ENCODE measurements at regions not wholly inside any gene's neighbourhood (a gene's known extent, or its start where the extent isn't known, plus 50 kb on each side); places are given as distances from the start of the nearest gene placed in this dataset.
"Not testable (repeated sequence)": the region's sequence is repeated elsewhere in the genome, so short reads cannot be mapped to it uniquely, and the experiment has no call there.

- no peak for DNase-seq (ENCODE audit: low spot score)
Observed at GRCh38 chr16:62903961-62904502, 867.8 kb upstream of the CDH8 start.

- DNase-seq (ENCODE audit: low spot score): no peak
Observed at GRCh38 chr16:62899737-62900136, 863.5 kb upstream of the CDH8 start.

DNA sequence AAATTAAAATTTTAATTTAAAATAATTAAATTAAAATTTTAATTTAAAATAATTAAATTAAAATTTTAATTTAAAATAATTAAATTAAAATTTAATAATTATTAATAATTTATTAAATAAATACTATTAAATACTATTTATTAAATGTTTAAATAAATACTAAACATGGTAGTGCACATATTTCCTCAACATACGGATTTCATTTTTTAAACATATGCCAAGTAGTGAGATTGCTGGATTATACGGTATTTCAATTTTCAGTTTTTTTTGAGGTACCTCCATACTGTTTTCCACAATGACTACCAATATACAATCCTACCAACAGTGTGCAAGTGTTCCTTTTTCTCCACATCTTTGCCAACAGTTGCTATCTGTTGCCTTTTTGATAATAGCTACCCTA is 852.9 kb upstream of the CDH8 start:
- DNase-seq (ENCODE audit: low spot score): no peak

DNA sequence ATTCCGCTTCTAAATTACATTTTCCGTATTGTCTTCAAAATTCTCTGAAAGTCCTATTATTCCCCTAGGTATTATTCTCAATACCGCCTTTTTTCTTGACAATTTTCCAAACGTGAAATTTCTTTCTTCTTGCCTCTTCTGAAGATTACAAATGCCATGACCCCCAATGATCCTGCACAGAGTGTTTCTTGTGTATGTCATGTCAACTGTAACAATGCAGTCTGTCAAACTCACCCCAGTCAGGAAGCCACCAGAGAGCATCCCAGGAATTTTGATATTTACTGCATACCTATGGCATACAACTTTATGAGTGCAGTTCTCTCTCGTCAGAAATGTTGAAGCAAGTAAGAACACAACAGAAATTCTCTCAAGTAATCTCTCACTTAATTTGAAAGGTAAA is 847.3 kb upstream of the CDH8 start:
- DNase-seq (ENCODE audit: low spot score): no peak

- no peak for DNase-seq (ENCODE audit: low spot score)
Observed at GRCh38 chr16:62882552-62883221, 846.4 kb upstream of the CDH8 start.

- DNase-seq (ENCODE audit: low spot score): no peak
Observed at GRCh38 chr16:62876133-62876532, 839.9 kb upstream of the CDH8 start.

DNA sequence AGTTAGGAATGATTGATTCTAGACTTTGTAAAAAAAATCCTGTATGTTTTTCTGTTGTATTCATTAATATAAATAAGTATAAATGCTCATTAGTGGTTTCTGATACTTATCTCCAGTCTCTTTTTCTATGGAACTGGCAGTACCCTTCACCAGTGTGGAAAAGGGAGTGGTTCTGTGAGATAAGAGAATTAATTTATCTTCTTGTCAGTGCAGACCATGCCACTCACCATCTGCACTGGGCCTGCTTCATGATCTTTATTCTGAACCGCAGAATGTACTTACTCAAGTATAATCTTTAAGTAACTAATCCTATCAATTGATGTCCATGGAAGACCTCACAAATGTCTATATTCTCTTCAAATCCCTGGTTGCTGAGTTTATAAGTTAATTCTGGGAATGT is 836.1 kb upstream of the CDH8 start:
- no peak for DNase-seq (ENCODE audit: low spot score)

DNA sequence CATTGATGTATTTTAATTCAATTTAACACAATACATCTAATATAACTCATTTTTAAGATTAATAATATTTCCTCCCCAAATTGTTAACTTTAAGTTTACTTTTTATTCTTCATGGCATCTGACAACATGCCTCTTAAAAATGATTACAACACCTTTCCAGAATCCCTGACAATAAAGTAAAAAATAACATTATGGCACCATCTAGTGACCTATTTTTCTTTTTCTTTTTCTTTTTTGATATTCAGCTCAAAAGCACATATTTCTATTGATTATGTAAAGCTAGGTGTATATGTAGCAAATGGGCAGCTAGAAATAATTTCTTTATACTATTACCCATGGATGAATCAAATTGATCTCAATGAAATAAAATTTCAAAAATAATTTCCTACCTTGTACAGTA is 834.3 kb upstream of the CDH8 start:
- DNase-seq (ENCODE audit: low spot score): no peak

- DNase-seq (ENCODE audit: low spot score): no peak
Observed at GRCh38 chr16:62869837-62870236, 833.6 kb upstream of the CDH8 start.

GRCh38 chr16:62863139-62863538 is 826.9 kb upstream of the CDH8 start:
- DNase-seq (ENCODE audit: low spot score): no peak

DNA sequence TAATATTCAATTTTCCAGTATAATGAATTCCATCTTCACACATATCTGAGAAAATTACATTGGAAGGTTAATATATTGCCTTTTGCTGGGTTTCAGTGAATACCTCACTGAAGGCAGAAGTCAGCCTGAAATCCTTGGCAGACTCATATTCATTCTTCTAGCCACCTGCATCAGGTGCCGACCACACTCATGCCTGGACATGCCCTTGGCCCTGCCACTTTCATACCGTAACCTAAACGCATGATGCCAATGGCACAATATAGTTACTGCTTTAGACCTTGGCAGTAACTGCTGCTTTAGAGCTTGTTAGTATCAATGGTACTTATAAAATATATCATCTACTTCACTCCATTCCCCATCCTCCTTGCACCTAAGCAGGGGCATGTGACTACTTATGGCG is 817.6 kb upstream of the CDH8 start:
- DNase-seq (ENCODE audit: low spot score): no peak

DNA sequence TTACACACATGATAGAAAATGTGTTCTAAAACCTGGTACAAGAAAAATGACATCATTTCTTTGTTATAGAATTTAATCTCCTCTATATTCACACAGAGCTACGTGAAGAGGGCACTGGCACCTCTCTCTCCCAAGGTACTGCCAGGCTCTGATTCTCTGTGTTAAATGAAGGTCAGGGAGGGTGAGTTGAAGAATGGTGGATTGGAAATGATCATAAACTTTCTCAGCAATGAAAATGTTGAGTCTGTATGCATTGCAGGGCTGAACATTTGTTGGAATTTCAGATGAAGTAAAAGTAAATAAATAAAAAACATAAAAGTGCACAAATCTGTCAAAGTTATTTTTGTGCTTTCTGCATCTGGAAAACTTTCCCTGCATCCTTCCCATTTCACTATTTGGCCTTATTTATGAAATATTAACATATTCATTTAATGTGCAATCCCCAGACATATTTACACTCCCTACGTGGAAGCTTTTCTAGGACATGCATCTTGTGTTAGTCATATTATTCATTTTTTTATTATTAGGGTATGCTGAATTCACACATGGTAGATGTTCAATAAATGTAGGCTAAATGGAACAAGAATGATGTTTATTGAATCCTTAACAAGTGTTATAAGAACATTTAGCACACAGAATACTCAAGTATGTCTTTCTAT is 810.3 kb upstream of the CDH8 start:
- DNase-seq (ENCODE audit: low spot score): no peak

DNA sequence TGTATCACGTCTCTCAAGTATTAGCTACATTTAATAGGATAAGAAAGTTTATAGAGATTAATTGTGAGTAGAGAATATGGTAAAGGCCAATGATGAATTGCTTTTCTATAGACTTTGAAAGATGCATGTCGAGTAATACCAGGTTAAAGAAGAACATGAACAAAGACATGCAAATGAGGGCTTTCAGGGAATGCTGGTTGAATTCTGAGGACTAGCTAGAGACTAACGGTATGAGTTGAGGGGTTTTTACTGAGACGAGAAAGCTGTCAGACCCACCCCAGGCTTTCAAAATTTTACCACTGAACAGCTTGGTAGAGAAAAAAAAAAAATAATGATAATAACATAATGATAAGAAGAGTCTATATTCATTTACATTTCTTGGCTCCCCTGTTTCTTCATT is 796.0 kb upstream of the CDH8 start:
- DNase-seq (ENCODE audit: low spot score): no peak

DNA sequence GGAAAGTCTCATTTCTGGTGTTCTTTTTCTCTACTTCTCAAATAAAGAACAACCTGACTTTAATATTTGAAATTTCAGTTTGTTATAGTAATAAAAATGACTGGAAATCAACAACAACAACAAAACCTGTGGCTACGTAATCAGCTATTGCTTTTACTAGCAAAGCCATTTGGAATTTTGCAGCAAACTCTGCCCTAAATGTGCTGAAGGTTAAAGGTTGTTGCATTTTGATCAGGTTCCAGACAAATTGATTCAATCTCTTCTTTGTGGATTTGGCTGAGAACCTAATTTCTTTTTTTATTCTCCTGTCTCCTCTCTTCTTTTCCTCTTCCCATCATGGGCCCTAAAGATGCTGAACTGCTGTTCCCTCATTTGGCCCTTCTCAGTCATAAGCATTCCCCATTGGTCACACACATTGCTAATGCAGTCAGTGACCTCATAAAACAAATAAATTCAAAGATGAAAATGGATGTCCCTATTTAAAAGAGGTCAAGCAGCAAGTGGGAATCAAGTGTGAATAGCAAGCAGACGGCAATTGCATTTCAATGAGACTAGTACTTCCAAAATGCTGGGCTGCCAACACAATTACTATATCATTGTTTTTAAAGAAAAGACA is 795.1 kb upstream of the CDH8 start:
- DNase-seq (ENCODE audit: low spot score): no peak

DNA sequence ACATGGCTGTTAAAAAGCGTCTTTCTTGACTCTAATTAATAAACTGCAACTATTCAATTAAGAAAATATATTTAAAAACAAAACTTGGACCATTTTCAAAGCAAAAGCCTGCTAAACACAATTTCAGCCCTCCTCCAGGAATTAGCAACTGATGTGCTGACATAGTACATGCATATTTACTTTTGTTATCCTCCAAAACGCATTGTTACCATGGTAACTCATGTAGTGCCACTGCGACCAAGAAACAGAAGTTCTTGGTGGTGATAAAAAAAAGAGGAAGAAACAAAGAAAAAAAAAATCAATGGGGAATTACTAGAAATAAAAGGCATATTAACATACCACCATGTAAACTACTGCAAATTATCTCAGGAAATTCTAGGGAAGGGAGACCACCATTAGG is 793.4 kb upstream of the CDH8 start:
- no peak for DNase-seq (ENCODE audit: low spot score)

GRCh38 chr16:62829084-62829483 is 792.8 kb upstream of the CDH8 start:
- DNase-seq (ENCODE audit: low spot score): no peak

DNA sequence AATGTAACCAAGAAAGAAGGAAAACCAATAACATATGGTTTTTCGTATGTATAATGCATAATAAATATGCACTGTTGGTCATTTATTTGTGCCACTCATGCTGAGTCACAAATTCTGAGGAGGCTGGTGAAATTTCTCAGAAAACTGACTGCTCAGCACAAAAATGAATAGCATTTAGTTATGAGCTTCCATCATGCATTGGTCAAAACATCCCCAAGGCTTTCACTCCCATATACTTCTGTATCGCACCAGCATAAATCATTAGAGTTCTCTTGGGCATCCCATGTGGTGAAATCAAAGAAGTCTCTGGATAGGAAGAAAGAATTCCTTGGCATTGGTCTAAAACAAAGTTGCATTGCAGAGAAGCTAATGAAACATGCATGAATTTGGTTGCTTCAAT is 785.6 kb upstream of the CDH8 start:
- no peak for DNase-seq (ENCODE audit: low spot score)

DNA sequence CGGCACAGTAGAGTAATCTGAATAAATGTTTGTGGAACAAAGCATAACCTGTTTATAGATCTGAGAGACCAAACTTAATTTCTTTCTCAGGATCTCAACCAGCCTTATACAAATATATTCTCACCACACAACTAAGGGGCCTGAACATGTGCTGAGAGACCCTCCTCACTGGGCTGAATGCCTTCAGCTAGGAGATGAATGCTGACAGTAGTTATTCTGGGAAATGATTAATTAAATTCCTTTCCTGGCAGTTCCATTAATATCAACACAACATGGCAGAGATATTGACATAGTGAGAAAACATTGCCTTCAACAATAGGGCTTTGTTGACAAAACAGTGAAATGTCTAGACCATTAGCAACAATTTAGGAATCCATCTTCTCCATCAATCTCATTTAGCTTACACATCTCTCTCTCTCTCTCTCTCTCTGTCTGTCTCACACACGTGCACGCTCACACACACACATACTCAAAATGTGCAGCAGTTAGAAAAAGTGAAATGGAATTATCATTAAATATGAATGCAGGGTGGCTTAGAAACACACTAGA is 780.8 kb upstream of the CDH8 start:
- DNase-seq (ENCODE audit: low spot score): no peak

GRCh38 chr16:62814891-62815290 is 778.7 kb upstream of the CDH8 start:
- DNase-seq (ENCODE audit: low spot score): no peak

GRCh38 chr16:62805221-62805857 is 769.1 kb upstream of the CDH8 start:
- DNase-seq (ENCODE audit: low spot score): no peak

DNA sequence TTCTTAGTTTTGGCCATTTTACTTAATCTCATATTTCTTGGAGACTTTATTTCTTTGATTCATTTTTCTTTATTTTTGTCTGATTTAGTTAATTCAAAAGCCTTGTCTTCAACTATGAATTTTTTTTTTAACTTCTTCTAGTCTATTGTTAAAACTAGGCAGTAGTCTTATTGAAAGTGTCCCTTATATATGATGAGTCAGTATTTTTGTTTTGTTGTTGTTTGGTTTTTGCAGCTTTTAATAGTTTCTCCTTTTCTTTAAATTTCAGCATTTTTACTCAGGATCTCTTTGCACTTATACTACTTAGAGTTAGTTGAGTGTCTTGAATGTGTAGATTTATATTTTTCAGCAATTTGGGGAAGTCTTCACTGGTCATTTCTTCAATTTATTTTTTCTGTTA is 758.5 kb upstream of the CDH8 start:
- no peak for DNase-seq (ENCODE audit: low spot score)

- DNase-seq (ENCODE audit: low spot score): not testable (repeated sequence)
Observed at GRCh38 chr16:62780081-62780480, 743.8 kb upstream of the CDH8 start.

All from mucosa of gallbladder (tissue), 1 donor.